IPS-20b (cell line): ENCODE measurements at regions not wholly inside any gene's neighbourhood (a gene's known extent, or its start where the extent isn't known, plus 50 kb on each side); places are given as distances from the start of the nearest gene placed in this dataset.
"Not testable (repeated sequence)": the region's sequence is repeated elsewhere in the genome, so short reads cannot be mapped to it uniquely, and the experiment has no call there.

ENCODE experiments used
- H3K27ac ChIP-seq: one replicate; pipeline ENCODE4 v1.5.1; 2013; ENCODE audit warnings: low read length
- H3K27me3 ChIP-seq: 2 replicates; pipeline ENCODE4 v1.6.1; 2013; ENCODE audit warnings: mild to moderate bottlenecking, low read length, inconsistent platforms; ENCODE audit not compliant: insufficient read depth
- H3K36me3 ChIP-seq: 2 replicates; pipeline ENCODE4 v1.6.1; 2013; ENCODE audit warnings: low read depth, mild to moderate bottlenecking, inconsistent platforms, low read length, moderate library complexity; ENCODE audit not compliant: insufficient read depth
- H3K4me1 ChIP-seq: 2 replicates; pipeline ENCODE4 v1.6.1; 2013; ENCODE audit warnings: mild to moderate bottlenecking, control low read depth, inconsistent platforms, low read length, moderate library complexity; ENCODE audit not compliant: insufficient read depth
- H3K4me3 ChIP-seq: 2 replicates; pipeline ENCODE4 v1.5.1; 2013; ENCODE audit warnings: mild to moderate bottlenecking, low read length, inconsistent platforms
- H3K9ac ChIP-seq: 2 replicates; pipeline ENCODE4 v1.6.1; 2013; ENCODE audit warnings: low read depth, mild to moderate bottlenecking, inconsistent platforms, low read length, moderate library complexity
- H3K9me3 ChIP-seq: 2 replicates; pipeline ENCODE4 v1.6.1; 2013; ENCODE audit warnings: mild to moderate bottlenecking, low read depth, low read length, inconsistent platforms; ENCODE audit not compliant: insufficient read depth

- Histone ChIP-seq H3K4me3 (no peak overlapping the region), H3K4me1 (no peaks in the 10 kb centered on the region), H3K27ac (no peak overlapping the region), H3K27me3 (no peaks in the 10 kb centered on the region), H3K36me3 (no peaks in the 10 kb centered on the region), H3K9ac (no peak overlapping the region), H3K9me3 (peaks cover 28% of the 10 kb centered on the region)
Measured at GRCh38 chr21:35451276-35451675, 402.2 kb upstream of the RUNX1 start.

- Histone ChIP-seq H3K4me3 (no peak overlapping the region), H3K36me3 (no peaks in the 10 kb centered on the region), H3K27ac (no peak overlapping the region), H3K4me1 (no peaks in the 10 kb centered on the region), H3K9me3 (peaks cover 28% of the 10 kb centered on the region), H3K9ac (no peak overlapping the region), H3K27me3 (no peaks in the 10 kb centered on the region)
Measured at GRCh38 chr21:35450830-35451229, 401.7 kb upstream of the RUNX1 start.

GRCh38 chr21:35449846-35450245 lies 400.7 kb upstream of the RUNX1 start:
- no peaks in the 10 kb centered on the region for H3K27me3 ChIP-seq
- H3K36me3 ChIP-seq = no peaks in the 10 kb centered on the region
- peaks cover 28% of the 10 kb centered on the region for H3K9me3 ChIP-seq
- H3K27ac ChIP-seq = no peak overlapping the region
- no peaks in the 10 kb centered on the region for H3K4me1 ChIP-seq
- no peak overlapping the region for H3K9ac ChIP-seq
- no peak overlapping the region for H3K4me3 ChIP-seq

- peaks cover 28% of the 10 kb centered on the region for H3K9me3 ChIP-seq
- no peak overlapping the region for H3K27ac ChIP-seq
- H3K4me3 ChIP-seq = no peak overlapping the region
- H3K27me3 ChIP-seq = no peaks in the 10 kb centered on the region
- no peaks in the 10 kb centered on the region for H3K36me3 ChIP-seq
- H3K4me1 ChIP-seq = no peaks in the 10 kb centered on the region
- H3K9ac ChIP-seq = no peak overlapping the region
Measured at GRCh38 chr21:35448876-35449599, 399.9 kb upstream of the RUNX1 start.

GRCh38 chr21:35444391-35444790 lies 395.3 kb upstream of the RUNX1 start:
- no peaks in the 10 kb centered on the region for H3K4me1 ChIP-seq
- no peaks in the 10 kb centered on the region for H3K27me3 ChIP-seq
- no peaks in the 10 kb centered on the region; the same call in 1 of the 2 replicates for H3K9me3 ChIP-seq
- no peak overlapping the region for H3K4me3 ChIP-seq
- H3K27ac ChIP-seq = no peak overlapping the region
- H3K9ac ChIP-seq = no peak overlapping the region
- no peaks in the 10 kb centered on the region for H3K36me3 ChIP-seq

- Histone ChIP-seq H3K9ac (no peak overlapping the region), H3K9me3 (no peaks in the 10 kb centered on the region), H3K4me3 (no peak overlapping the region), H3K36me3 (no peaks in the 10 kb centered on the region), H3K27ac (no peak overlapping the region), H3K4me1 (peaks cover 5% of the 10 kb centered on the region; the same call in 1 of the 2 replicates), H3K27me3 (no peaks in the 10 kb centered on the region)
Measured at GRCh38 chr21:35441868-35442582, 392.9 kb upstream of the RUNX1 start.

GRCh38 chr21:35438643-35439404 lies 389.7 kb upstream of the RUNX1 start:
- Histone ChIP-seq H3K27me3 (no peaks in the 10 kb centered on the region), H3K36me3 (no peaks in the 10 kb centered on the region), H3K9ac (no peak overlapping the region), H3K4me1 (peaks cover 5% of the 10 kb centered on the region; the same call in 1 of the 2 replicates), H3K27ac (no peak overlapping the region), H3K9me3 (peaks cover 11% of the 10 kb centered on the region; the same call in 1 of the 2 replicates), H3K4me3 (no peak overlapping the region)

- Histone ChIP-seq H3K27me3 (no peaks in the 10 kb centered on the region), H3K9me3 (peaks cover 11% of the 10 kb centered on the region), H3K36me3 (no peaks in the 10 kb centered on the region), H3K27ac (no peak overlapping the region), H3K9ac (no peak overlapping the region), H3K4me3 (no peak overlapping the region), H3K4me1 (peaks cover 5% of the 10 kb centered on the region; the same call in 1 of the 2 replicates)
Measured at GRCh38 chr21:35437941-35438340, 388.8 kb upstream of the RUNX1 start.

- Histone ChIP-seq H3K27ac (no peak overlapping the region), H3K4me3 (no peak overlapping the region)
Measured at GRCh38 chr21:35436899-35437298, 387.8 kb upstream of the RUNX1 start.

GRCh38 chr21:35432601-35433000 lies 383.5 kb upstream of the RUNX1 start:
- not testable (repeated sequence) for H3K27ac ChIP-seq, H3K36me3 ChIP-seq, H3K4me1 ChIP-seq, H3K4me3 ChIP-seq, H3K9ac ChIP-seq, H3K27me3 ChIP-seq
- peaks cover 22% of the 10 kb centered on the region for H3K9me3 ChIP-seq

More at GRCh38 chr21:35436899-35437298, 387.8 kb upstream of the RUNX1 start:
- Histone ChIP-seq H3K27me3 (no peaks in the 10 kb centered on the region), H3K9me3 (peaks cover 21% of the 10 kb centered on the region), H3K9ac (no peak overlapping the region), H3K4me1 (peaks cover 5% of the 10 kb centered on the region; the same call in 1 of the 2 replicates), H3K36me3 (no peaks in the 10 kb centered on the region)

- Histone ChIP-seq H3K4me3 (no peak overlapping the region), H3K9ac (no peak overlapping the region), H3K9me3 (peaks cover 21% of the 10 kb centered on the region), H3K36me3 (no peaks in the 10 kb centered on the region), H3K27me3 (peaks cover 4% of the 10 kb centered on the region; the same call in 1 of the 2 replicates), H3K4me1 (peaks cover 3% of the 10 kb centered on the region; the same call in 1 of the 2 replicates), H3K27ac (no peak overlapping the region)
Measured at GRCh38 chr21:35430260-35430659, 381.2 kb upstream of the RUNX1 start.
